ENCODE measurements at regions not wholly inside any gene's neighbourhood (a gene's known extent, or its start where the extent isn't known, plus 50 kb on each side); places are given as distances from the start of the nearest gene placed in this dataset.

- ATAC-seq (ENCODE audit: insufficient read depth, low FRiP score) (no peak), DNase-seq (no peak)
- H3K36me3 ChIP-seq (ENCODE audit: control insufficient read depth in 4 of 4, insufficient read depth in 4 of 4, low read length in 4 of 4): no peaks in the 10 kb centered on the region
- peaks cover 0 to 25% (median 4%) of the 10 kb centered on the region in 5 donors for H3K4me1 ChIP-seq (ENCODE audit: control insufficient read depth in 5 of 5, insufficient read depth in 5 of 5, low read length in 5 of 5)
- H3K4me3 ChIP-seq: no peak overlapping the region
- no peaks in the 10 kb centered on the region for H3K9me3 ChIP-seq (ENCODE audit: control insufficient read depth in 4 of 4, insufficient read depth in 3 of 4, low read length in 3 of 4)
- no peak overlapping the region for H3K27ac ChIP-seq (ENCODE audit: low read depth in 1 of 2, low read length in 1 of 2)
- no peak overlapping the region for H3K9ac ChIP-seq (ENCODE audit: insufficient read depth in 1 of 2, low read length in 2 of 2)
- WGBS, 2 donors: 71 to 79% methylated on average over 3 of the region's 3 CpGs
- H3K27me3 ChIP-seq (ENCODE audit: control insufficient read depth in 3 of 3, insufficient read depth in 3 of 3, low read length in 2 of 3): no peaks in the 10 kb centered on the region
- TF ChIP-seq, protein P1, sequence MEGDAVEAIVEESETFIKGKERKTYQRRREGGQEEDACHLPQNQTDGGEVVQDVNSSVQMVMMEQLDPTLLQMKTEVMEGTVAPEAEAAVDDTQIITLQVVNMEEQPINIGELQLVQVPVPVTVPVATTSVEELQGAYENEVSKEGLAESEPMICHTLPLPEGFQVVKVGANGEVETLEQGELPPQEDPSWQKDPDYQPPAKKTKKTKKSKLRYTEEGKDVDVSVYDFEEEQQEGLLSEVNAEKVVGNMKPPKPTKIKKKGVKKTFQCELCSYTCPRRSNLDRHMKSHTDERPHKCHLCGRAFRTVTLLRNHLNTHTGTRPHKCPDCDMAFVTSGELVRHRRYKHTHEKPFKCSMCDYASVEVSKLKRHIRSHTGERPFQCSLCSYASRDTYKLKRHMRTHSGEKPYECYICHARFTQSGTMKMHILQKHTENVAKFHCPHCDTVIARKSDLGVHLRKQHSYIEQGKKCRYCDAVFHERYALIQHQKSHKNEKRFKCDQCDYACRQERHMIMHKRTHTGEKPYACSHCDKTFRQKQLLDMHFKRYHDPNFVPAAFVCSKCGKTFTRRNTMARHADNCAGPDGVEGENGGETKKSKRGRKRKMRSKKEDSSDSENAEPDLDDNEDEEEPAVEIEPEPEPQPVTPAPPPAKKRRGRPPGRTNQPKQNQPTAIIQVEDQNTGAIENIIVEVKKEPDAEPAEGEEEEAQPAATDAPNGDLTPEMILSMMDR (IDR thresholded peaks at IDR 0.05; ENCODE audit: control extremely low read depth, extremely low read depth): no peak
Measured at GRCh38 chr14:85391892-85392291, 138.1 kb upstream of the FLRT2 start.

GRCh38 chr14:85399186-85399585 is 130.8 kb upstream of the FLRT2 start:
- DNase-seq (peak; percentile 26 to 40 (median 29)), ATAC-seq (ENCODE audit: insufficient read depth, low FRiP score) (no peak)
- peaks cover 0 to 13% (median 0%) of the 10 kb centered on the region in 5 donors for H3K4me1 ChIP-seq (ENCODE audit: control insufficient read depth in 5 of 5, insufficient read depth in 5 of 5, low read length in 5 of 5)
- H3K27ac ChIP-seq (ENCODE audit: low read depth in 1 of 2, low read length in 1 of 2): no peak overlapping the region
- WGBS, 2 donors: 66 to 86% methylated on average over 2 of the region's 2 CpGs
- peak overlapping the region in 1 of 2 donors; percentile 13 for H3K9ac ChIP-seq (ENCODE audit: insufficient read depth in 1 of 2, low read length in 2 of 2)
- no peaks in the 10 kb centered on the region for H3K36me3 ChIP-seq (ENCODE audit: control insufficient read depth in 4 of 4, insufficient read depth in 4 of 4, low read length in 4 of 4)
- H3K27me3 ChIP-seq (ENCODE audit: control insufficient read depth in 3 of 3, insufficient read depth in 3 of 3, low read length in 2 of 3): no peaks in the 10 kb centered on the region
- H3K9me3 ChIP-seq (ENCODE audit: control insufficient read depth in 4 of 4, insufficient read depth in 3 of 4, low read length in 3 of 4): no peaks in the 10 kb centered on the region
- TF ChIP-seq, protein P1 (IDR thresholded peaks at IDR 0.05; ENCODE audit: control extremely low read depth, extremely low read depth): no peak
- no peak overlapping the region for H3K4me3 ChIP-seq

DNA sequence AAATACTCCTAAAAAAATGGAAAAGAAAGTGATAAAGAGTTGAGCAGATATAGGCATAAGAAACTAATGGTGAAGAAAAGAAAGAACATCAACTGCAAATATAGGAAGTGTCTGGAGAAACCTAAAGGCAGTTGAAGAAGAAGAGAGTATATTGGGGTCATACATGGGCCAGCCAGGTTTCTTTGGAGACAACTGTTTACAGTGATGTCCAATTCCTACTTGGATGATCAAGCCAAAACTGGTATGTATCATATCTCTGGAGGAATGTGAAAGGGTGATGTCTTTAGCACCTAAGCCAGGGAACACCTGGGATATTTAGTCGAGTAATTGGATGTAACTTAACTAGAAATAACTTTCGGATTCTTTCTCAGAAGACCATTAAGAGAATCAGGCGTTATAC is 129.3 kb upstream of the FLRT2 start:
- DNase-seq: no peak
- H3K27ac ChIP-seq (ENCODE audit: low read depth in 1 of 2, low read length in 1 of 2): no peak overlapping the region
- WGBS, 2 donors: 78 to 91% methylated on average over 3 of the region's 3 CpGs
- TF ChIP-seq, protein P1 (IDR thresholded peaks at IDR 0.05; ENCODE audit: control extremely low read depth, extremely low read depth): no peak
- no peak overlapping the region for H3K4me3 ChIP-seq
- no peaks in the 10 kb centered on the region for H3K36me3 ChIP-seq (ENCODE audit: control insufficient read depth in 4 of 4, insufficient read depth in 4 of 4, low read length in 4 of 4)
- ATAC-seq (ENCODE audit: insufficient read depth, low FRiP score): no peak
- no peaks in the 10 kb centered on the region for H3K9me3 ChIP-seq (ENCODE audit: control insufficient read depth in 4 of 4, insufficient read depth in 3 of 4, low read length in 3 of 4)
- H3K27me3 ChIP-seq (ENCODE audit: control insufficient read depth in 3 of 3, insufficient read depth in 3 of 3, low read length in 2 of 3): no peaks in the 10 kb centered on the region
- H3K9ac ChIP-seq (ENCODE audit: insufficient read depth in 1 of 2, low read length in 2 of 2): no peak overlapping the region
- peaks cover 0 to 13% (median 0%) of the 10 kb centered on the region in 5 donors for H3K4me1 ChIP-seq (ENCODE audit: control insufficient read depth in 5 of 5, insufficient read depth in 5 of 5, low read length in 5 of 5)

- no peak for ATAC-seq (ENCODE audit: insufficient read depth, low FRiP score)
- 63 to 71% methylated on average over 1 of the region's 1 CpG for WGBS, 2 donors
- DNase-seq: peak in 2 of 3 donors; percentile 24 to 36
Measured at GRCh38 chr14:85401384-85401783, 128.6 kb upstream of the FLRT2 start.

More at GRCh38 chr14:85401384-85401783, 128.6 kb upstream of the FLRT2 start:
- Histone ChIP-seq H3K36me3 (ENCODE audit: control insufficient read depth in 4 of 4, insufficient read depth in 4 of 4, low read length in 4 of 4) (no peaks in the 10 kb centered on the region), H3K4me3 (no peak overlapping the region), H3K9me3 (ENCODE audit: control insufficient read depth in 4 of 4, insufficient read depth in 3 of 4, low read length in 3 of 4) (no peaks in the 10 kb centered on the region), H3K27me3 (ENCODE audit: control insufficient read depth in 3 of 3, insufficient read depth in 3 of 3, low read length in 2 of 3) (no peaks in the 10 kb centered on the region), H3K4me1 (ENCODE audit: control insufficient read depth in 5 of 5, insufficient read depth in 5 of 5, low read length in 5 of 5) (peaks cover 0 to 13% (median 0%) of the 10 kb centered on the region in 5 donors), H3K27ac (ENCODE audit: low read depth in 1 of 2, low read length in 1 of 2) (no peak overlapping the region), H3K9ac (ENCODE audit: insufficient read depth in 1 of 2, low read length in 2 of 2) (no peak overlapping the region)
- TF ChIP-seq, protein P1 (IDR thresholded peaks at IDR 0.05; ENCODE audit: control extremely low read depth, extremely low read depth): no peak
